A172 (cell line): ENCODE measurements at regions not wholly inside any gene's neighbourhood (a gene's known extent, or its start where the extent isn't known, plus 50 kb on each side); places are given as distances from the start of the nearest gene placed in this dataset.
A peak's percentile ranks its signal among the peaks of the same experiment; 100 is the strongest.

ENCODE experiments used
- DNase-seq: peaks from one replicate; pipeline ENCODE4 v3.0.0-alpha.2; 2015; ENCODE audit warnings: low spot score

- no peak for DNase-seq
These were observed 472.8 kb downstream of the CCDC171 start for GRCh38 chr9:16025627-16026026.

- DNase-seq, result no peak
These were observed 474.0 kb downstream of the CCDC171 start for GRCh38 chr9:16026886-16027285.

DNA sequence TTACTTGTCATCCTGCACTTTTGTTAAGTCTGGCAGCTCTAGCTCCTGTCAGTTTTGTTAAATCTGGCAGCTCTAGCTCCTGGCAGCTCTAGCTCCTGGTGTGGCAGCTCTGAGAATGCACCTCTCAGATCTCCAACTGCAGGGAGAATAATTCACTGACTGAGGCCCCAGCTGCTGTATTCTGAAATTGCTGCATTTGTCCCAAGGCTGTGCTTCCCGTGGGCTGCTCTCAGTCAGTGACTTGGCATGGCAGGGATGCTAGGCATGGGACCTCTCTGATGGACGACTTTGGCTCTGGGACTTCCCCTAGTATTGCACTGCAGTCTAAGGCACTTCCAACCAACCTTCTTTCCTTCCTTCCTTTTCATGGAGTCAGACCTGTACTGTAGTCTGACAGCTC, 475.7 kb downstream of the CCDC171 start:
- DNase-seq, result peak; percentile 27

GRCh38 chr9:16029046-16029615, 476.3 kb downstream of the CCDC171 start:
- no peak for DNase-seq

DNA sequence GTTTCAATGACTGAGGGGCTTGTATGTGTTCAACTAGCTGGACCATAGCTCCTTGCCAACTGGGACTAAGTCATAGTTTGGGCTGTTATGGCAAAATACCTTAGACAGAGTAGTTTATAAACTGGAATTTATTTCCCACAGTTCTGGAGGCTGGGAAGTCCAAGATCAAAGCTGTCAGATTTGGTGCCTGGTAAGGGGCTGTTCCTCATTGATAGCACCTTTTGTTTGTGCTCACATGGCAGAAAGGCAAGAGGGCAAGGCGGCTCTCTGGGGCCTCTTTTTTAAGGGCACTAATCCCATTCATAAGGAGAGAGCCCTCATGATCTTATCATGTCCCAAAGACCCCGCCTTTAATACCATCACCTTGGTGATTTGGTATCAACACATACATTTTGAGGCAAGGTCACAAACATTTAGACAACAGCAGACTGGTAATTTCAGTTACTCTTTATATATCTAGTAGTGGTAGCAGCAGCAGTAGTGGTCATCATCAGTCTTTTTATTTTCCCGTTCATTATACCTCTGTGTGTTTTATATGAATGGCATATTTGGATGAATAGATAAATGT, 477.0 kb downstream of the CCDC171 start:
- DNase-seq, result peak; percentile 11

DNA sequence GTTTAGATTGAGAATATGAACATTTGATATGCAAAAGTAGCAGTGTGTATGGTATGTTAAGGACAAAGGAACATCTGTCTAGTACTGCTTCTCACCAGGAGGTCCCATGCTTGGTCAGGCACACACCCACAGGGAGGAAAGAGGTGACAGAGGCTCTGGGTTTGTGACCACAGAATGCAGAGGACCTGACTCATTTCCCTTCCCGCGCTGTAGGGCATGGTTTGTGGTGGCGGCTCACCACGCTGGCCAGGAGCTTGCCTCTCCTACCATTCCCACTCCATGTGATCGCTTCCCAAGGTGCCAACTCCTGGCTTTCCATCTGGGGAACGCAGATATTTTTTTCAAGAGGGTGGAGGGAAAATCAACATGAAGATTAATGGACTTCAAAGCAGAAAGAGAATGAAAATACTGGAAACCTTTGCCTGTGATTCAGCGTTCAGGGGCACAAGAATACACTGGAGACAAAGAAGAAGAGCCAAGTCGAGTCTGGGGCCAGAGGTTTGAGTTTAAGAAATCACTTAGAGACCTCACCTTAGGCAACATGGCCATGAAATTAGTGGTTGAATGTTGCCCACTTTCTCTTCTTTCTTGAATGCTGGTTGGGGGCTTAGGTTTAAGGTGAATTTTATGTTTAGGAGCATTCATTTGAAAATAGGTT, 477.8 kb downstream of the CCDC171 start:
- peak; percentile 99 for DNase-seq

DNA sequence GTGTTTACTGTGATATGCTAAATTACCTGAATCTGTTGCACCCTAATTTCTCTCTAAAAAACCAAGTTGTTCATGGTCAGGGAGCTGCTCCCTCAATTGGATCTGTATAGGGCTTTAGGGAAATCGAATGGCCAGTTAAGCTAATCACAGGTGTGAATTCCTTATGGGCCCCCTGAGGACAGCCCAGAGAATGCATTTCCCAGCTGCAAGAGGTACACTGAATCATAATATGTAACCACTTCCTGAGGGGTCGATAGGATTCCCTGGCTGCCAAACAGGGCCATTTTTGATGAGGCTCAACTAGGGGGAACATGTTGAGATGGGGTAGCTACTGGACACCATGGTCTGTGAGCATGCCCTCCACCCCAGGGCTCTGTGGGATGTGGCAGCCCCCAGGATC, 478.6 kb downstream of the CCDC171 start:
- DNase-seq, result peak; percentile 61

DNA sequence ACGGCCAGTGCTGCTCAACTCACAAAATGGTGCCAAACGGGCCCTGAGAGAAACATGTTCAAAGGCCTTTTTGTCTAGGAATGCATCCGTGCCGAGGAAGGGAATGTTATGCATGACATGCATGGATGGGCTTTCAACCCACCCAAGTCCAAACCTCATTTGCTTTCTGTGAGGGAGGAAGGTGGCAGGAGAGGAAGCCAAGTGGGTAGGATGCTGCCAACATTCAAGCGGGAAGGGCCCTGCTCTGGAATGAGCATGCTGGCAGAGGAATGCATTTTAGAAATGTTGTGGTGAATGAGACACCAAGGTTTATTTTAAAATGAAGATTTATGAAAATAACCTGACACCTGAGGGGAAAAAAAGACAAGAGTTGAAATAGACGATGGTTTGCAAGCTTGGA, 479.1 kb downstream of the CCDC171 start:
- peak; percentile 92 for DNase-seq

DNA sequence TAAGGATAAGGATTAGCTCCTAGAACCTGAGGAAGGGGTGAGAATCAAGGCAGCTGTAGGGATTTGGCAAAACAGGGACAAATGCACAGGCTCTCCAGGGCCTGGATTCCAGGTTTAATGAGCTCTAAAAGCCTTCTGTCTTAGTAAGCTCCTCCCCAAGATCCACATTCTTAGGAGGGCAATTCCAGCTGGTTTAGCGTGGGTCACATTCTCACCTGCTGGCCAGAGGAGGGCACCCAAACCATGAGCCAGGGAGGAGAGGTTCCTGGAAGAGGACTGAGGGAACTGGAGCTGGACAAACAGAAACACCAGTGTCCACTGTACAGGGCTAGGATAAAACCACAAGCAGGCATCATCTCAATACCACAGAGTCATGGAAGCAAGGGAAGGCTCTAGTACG, 480.0 kb downstream of the CCDC171 start:
- DNase-seq, result peak; percentile 85

- no peak for DNase-seq
These were observed 480.4 kb downstream of the CCDC171 start for GRCh38 chr9:16033253-16033652.

- no peak for DNase-seq
These were observed 481.3 kb downstream of the CCDC171 start for GRCh38 chr9:16033921-16034691.

GRCh38 chr9:16039218-16039987, 486.6 kb downstream of the CCDC171 start:
- no peak for DNase-seq

DNA sequence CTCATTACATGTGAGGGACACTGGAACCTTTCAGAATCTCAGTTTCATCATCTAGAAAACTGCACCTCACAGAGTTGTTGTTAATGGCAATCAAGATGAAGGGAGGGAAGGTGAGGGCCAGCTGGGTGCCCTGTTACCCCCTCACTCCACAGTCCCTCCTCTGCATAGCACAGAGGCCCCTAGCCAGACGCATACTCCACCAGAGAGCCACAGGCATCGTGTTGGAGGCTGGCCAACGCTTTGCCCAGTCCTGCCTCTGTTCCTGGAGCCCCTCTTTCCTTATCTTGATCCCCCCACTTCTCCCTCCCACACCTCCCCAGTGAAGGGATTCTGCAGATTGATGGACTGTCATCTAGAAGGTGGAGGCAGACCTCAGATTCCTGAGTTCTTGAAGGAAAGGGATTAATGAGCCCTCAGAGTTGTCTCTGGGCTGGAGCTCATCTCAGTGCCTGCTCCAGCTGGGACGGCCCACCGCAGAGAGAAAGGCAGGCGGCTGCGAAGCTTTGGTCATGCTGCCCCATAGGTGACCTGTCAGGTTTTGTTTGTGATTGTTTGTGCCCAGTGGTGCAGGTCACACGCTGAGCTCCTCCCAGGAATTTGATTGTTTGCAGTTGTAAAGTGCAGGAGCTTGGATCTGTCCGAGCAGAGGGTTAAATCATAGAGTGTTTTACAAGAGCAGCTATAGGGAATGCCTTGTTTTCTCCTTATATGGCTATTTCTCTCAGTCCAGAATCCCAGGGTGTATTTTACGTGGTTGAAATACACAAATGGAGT, 487.3 kb downstream of the CCDC171 start:
- DNase-seq, result no peak

GRCh38 chr9:16043756-16044578, 491.1 kb downstream of the CCDC171 start:
- no peak for DNase-seq

DNA sequence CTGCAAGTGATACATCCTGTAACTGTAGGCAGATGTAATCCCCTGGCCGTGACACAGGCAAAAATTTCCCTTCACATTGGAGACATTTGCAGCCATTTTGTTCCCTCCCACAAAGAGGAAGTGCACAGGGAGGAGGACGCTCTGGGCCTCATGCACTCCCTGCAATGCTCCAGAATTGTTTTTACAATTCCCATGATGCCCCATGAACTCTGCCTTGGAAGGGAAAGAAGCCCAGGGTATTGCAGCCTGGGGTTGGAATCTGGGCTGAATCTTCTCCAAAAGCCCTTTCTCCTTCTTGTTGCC, 491.7 kb downstream of the CCDC171 start:
- no peak for DNase-seq

GRCh38 chr9:16045651-16046280, 492.9 kb downstream of the CCDC171 start:
- no peak for DNase-seq

GRCh38 chr9:16046713-16047112, 493.9 kb downstream of the CCDC171 start:
- no peak for DNase-seq

DNA sequence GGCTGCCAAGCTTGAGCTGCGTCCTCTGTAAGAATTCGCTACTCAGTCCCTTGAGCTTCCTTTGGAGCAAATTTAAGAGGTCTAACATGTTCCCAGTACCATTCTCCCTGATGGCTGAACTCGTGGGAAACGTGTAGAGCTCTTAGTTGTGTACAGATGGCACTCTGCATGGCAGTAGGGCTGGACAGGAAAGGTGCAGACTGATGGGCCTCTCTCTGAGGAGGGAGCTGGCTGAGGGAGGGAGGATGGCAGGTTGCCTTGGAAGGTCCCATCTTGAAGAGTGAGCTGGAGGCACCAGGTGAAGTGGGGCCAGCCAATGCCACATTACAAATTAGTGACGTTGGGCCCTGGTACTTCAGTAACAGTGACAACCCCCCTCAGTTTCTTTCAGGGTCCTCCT, 495.3 kb downstream of the CCDC171 start:
- no peak for DNase-seq

DNA sequence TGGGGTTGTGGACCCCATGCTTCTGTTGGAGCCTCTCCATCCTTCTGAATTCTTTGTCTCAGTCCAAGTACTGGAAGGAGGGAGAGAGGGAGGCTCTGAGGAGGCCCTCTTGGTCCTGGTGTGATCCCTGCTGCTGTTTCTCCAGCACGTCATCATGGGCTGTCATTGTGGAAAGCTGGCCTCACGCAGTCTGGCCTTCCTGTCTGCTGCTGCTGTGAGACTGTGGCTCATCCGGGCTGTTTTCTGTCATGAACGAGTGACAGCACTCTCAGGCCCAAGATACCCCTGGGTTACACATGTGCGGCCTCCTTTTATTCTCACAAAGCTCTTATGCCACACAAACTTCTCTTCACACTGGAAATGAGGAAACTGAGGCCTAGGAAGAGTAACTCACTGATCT, 499.3 kb downstream of the CCDC171 start:
- DNase-seq, result no peak
